Adrenal gland (tissue), 9 donors: ENCODE measurements at regions not wholly inside any gene's neighbourhood (a gene's known extent, or its start where the extent isn't known, plus 50 kb on each side); places are given as distances from the start of the nearest gene placed in this dataset.

Experiments used
- DNase-seq, 7 donors: peaks; one replicate each; pipeline ENCODE4 v3.0.0-alpha.2; 2019 to 2020
- H3K27ac ChIP-seq, 5 donors: fragments of 200-600 bp; sonication (generic) in 4 of 5; 1 replicate in 3 of 5; 2 replicates in 2 of 5; pipeline versions ENCODE4 v1.5.1 to v1.8.0; 2016 to 2020; ENCODE audit warnings: mild to moderate bottlenecking in 1 of 5
- H3K27me3 ChIP-seq: fragments of 200-600 bp; 2 replicates; pipeline ENCODE4 v1.8.0; 2021
- H3K36me3 ChIP-seq, 2 donors: fragments of 200-600 bp; replicated peaks in 1 of 2; 1 replicate in 1 of 2; 2 replicates in 1 of 2; pipeline versions ENCODE4 v1.5.1 to v1.8.0; 2018 to 2022
- H3K4me1 ChIP-seq, 2 donors: fragments of 200-600 bp; replicated peaks in 1 of 2; 1 replicate in 1 of 2; 2 replicates in 1 of 2; pipeline versions ENCODE4 v1.5.1 to v1.8.0; 2018 to 2021
- H3K4me3 ChIP-seq, 4 donors: fragments of 200-600 bp; sonication (generic) in 3 of 4; one replicate each; pipeline ENCODE4 v1.5.1; 2016 to 2018
- H3K9me3 ChIP-seq, 3 donors: fragments of 200-600 bp; sonication (generic) in 1 of 3; replicated peaks in 1 of 3; 1 replicate in 2 of 3; 2 replicates in 1 of 3; pipeline versions ENCODE4 v1.5.1 to v1.8.0; 2016 to 2021
- POLR2A ChIP-seq, 2 donors: fragments of 450-650 bp; IDR thresholded peaks; one replicate each; pipeline ENCODE4 v1.6.1; 2017; ENCODE audit warnings: antibody characterized with exemption in 2 of 2, mild to moderate bottlenecking in 2 of 2, moderate library complexity in 1 of 2
- WGBS, 4 donors: extraction: QIAGEN DNeasy Blood & Tissue Kit in 2 of 4; methylation state at CpG; one replicate each; pipeline versions ENCODE4 v1.1.5 to v1.1.7; 2013 to 2017; 5-methylcytosine and 5-hydroxymethylcytosine counted together
- intact Hi-C, 2 donors: fragments of 100-400 bp; cut with DNase I; formaldehyde crosslinking; loops; one replicate each; pipeline versions ENCODE4 v1.14.1 to v1.15.0; 2022 to 2023
- TF ChIP-seq, protein P1 (sequence below), 6 experiments: fragments of 450-650 bp in 4 of 6; fragments of 200-600 bp in 2 of 6; sonication (generic) in 1 of 6; IDR thresholded peaks; 1 replicate in 5 of 6; 2 replicates in 1 of 6; pipeline versions ENCODE4 v1.5.1 to v1.8.0; 2016 to 2021; ENCODE audit warnings: antibody characterized with exemption in 6 of 6, mild to moderate bottlenecking in 2 of 6, moderate library complexity in 1 of 6
- donor health status: healthy with polysubstance abuse.
- donor health status: Bipolar disorder and iron deficiency.
- donor health status: DM: yes; HTN: yes; CAD: no.
- donor health status: DM: no; HTN: no; CAD: no.
- donor health status: DM: no; HTN: no; CAD: no.

DNA sequence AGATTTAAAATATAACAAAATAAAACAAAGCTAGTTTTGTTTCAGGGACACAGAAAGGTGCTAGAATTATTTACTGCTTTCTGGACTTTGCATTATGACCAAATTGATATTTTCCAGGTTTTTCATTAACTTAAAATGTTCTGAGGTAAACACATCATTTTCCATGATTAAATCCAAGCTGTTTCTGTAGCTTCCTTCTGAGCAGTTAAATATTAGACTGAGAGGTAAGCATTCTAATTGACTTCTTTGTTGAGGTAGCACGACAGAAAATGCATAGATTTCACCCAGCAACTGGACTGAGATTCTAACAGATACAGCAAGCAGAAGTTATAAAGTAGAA, 98.3 kb downstream of the BMP4 start:
- no peak overlapping the region for H3K4me3 ChIP-seq
- no peak for TF ChIP-seq POLR2A (IDR thresholded peaks at IDR 0.05)
- TF ChIP-seq, protein P1, sequence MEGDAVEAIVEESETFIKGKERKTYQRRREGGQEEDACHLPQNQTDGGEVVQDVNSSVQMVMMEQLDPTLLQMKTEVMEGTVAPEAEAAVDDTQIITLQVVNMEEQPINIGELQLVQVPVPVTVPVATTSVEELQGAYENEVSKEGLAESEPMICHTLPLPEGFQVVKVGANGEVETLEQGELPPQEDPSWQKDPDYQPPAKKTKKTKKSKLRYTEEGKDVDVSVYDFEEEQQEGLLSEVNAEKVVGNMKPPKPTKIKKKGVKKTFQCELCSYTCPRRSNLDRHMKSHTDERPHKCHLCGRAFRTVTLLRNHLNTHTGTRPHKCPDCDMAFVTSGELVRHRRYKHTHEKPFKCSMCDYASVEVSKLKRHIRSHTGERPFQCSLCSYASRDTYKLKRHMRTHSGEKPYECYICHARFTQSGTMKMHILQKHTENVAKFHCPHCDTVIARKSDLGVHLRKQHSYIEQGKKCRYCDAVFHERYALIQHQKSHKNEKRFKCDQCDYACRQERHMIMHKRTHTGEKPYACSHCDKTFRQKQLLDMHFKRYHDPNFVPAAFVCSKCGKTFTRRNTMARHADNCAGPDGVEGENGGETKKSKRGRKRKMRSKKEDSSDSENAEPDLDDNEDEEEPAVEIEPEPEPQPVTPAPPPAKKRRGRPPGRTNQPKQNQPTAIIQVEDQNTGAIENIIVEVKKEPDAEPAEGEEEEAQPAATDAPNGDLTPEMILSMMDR (IDR thresholded peaks at IDR 0.05): no peak

DNA sequence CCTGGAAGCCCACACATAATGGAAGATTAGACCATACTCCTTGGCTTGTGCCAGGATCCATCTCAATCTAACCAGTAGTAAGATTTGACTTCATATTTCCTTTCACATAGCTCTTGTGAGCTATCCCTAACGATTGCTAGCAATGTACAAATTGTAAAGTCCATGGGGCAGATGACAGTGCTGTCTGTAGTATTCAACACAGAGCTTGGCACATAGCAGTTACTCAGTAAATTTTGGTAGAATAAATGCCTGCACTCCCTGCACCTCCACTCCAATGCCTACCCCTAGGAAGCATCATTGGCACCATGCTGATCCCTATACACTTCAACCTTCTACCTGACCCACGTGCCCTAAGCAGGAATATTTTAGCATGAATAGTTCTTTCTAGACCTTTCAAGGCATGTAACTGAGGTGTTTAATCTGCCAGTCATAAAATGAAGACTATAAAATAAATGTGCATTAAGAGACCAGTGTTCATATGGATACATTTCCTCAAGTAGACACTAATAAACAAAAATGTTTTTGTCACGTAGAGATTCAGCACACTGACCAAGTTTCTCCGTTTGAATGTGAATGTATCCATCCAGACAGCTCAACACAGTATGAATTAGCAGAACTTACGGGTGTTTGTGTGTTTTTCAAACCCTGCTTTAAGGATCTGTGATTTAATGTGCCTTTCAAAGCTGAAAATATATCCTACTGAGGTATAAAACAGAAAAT, 98.8 kb downstream of the BMP4 start:
- H3K27ac ChIP-seq: no peak overlapping the region
- intact Hi-C loops: no loop called here
- H3K4me3 ChIP-seq: no peak overlapping the region
- H3K4me1 ChIP-seq: no peaks in the 10 kb centered on the region
- WGBS, 4 donors: 69 to 78% (median 70%) methylated on average over 5 of the region's 5 CpGs
- DNase-seq: no peak
- no peaks in the 10 kb centered on the region for H3K9me3 ChIP-seq
- H3K36me3 ChIP-seq: no peaks in the 10 kb centered on the region
- no peak for TF ChIP-seq POLR2A (IDR thresholded peaks at IDR 0.05)
- TF ChIP-seq, protein P1 (IDR thresholded peaks at IDR 0.05): no peak
- H3K27me3 ChIP-seq: no peaks in the 10 kb centered on the region

More for the DNA sequence above, 98.3 kb downstream of the BMP4 start:
- Histone ChIP-seq H3K36me3 (no peaks in the 10 kb centered on the region), H3K27ac (no peak overlapping the region), H3K27me3 (no peaks in the 10 kb centered on the region), H3K4me1 (no peaks in the 10 kb centered on the region), H3K9me3 (no peaks in the 10 kb centered on the region)
- 79 to 97% (median 81%) methylated on average over 1 of the region's 1 CpG for WGBS, 4 donors
- intact Hi-C loops: no loop called here
- no peak for DNase-seq

DNA sequence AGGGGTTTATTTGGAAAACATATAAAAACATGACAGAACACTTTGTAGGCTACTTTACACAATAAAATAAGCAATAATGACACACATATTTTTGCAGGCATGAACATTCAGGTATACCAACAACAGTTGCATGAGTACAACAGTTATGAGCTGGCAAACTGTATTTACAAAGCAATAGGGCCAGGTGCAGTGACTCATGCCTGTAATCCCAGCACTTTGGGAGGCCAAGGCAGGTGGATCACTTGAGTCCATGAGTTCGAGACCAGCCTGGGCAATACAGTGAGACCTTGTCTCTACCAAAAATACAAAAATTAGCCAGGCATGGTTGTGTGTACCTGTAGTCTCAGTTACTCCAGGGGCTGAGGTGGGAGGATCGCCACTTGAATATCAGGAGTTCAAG, 101.1 kb downstream of the BMP4 start:
- H3K27me3 ChIP-seq: no peaks in the 10 kb centered on the region
- DNase-seq: no peak
- H3K4me1 ChIP-seq: no peaks in the 10 kb centered on the region
- intact Hi-C loops: no loop called here
- H3K27ac ChIP-seq: no peak overlapping the region
- no peaks in the 10 kb centered on the region for H3K36me3 ChIP-seq
- no peak overlapping the region for H3K4me3 ChIP-seq
- H3K9me3 ChIP-seq: no peaks in the 10 kb centered on the region
- WGBS, 4 donors: 41 to 46% (median 44%) methylated on average over 2 of the region's 2 CpGs
- TF ChIP-seq POLR2A (IDR thresholded peaks at IDR 0.05): no peak
- TF ChIP-seq, protein P1 (IDR thresholded peaks at IDR 0.05): no peak

DNA sequence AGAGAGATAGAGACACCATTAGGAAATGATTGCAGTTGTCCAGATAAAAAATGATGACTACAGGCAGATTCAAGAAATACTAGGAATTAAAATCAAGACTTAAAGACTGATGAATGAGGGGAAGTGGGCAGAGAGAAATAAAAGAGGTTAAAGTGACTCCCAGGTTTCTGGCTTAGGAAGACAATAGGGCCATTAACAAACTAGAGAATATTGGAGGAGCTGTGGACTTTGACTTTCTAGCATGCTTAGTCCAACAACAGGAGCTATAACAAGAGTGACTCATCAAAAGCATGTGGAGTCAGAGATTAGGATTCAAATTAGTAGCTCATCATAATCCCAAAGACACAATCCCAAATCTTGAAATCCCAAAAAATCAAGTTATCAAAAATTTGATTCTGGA, 101.5 kb downstream of the BMP4 start:
- no peak overlapping the region for H3K27ac ChIP-seq
- H3K4me1 ChIP-seq: no peaks in the 10 kb centered on the region
- intact Hi-C loops: no loop called here

More for the DNA sequence above, 101.5 kb downstream of the BMP4 start:
- TF ChIP-seq, protein P1 (IDR thresholded peaks at IDR 0.05): no peak
- TF ChIP-seq POLR2A (IDR thresholded peaks at IDR 0.05): no peak
- no peaks in the 10 kb centered on the region for H3K36me3 ChIP-seq
- no peak overlapping the region for H3K4me3 ChIP-seq
- no peak for DNase-seq
- no peaks in the 10 kb centered on the region for H3K27me3 ChIP-seq
- H3K9me3 ChIP-seq: no peaks in the 10 kb centered on the region
